ENCODE measurements at regions not wholly inside any gene's neighbourhood (a gene's known extent, or its start where the extent isn't known, plus 50 kb on each side); places are given as distances from the start of the nearest gene placed in this dataset.

DNA sequence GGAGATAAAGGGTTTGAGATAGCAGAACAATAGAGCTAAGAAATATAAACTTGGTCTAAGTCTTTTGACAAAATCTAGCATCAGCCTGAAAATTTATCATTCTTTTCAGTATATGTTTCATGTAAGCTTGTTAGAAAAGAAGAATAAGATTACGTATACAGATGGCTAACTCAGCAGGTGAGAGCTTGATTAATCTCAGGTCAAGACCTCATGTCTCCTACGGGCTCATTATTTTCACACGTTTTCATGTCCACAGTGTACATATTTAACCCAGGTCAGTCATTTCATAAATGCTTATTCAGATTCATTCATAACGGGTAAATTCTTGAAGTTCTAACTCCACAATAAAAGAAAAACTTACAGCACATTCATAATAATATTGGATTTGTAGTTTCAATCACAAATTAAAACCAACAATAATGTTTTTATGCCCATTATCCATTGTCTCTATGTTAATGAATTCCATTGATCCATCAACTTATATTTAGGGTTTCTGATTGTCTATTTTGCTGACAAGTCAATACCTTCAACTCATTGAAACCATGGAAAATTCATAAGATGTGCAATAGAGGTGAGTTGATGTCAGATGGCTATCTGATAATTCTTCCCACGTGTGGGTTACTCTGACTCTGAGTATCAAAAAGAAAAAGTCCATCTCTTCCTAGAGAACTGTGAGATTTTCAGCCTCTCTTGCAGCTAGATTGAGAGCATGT is 102.6 kb downstream of the CASP12 start:
- TF ChIP-seq, protein P1, sequence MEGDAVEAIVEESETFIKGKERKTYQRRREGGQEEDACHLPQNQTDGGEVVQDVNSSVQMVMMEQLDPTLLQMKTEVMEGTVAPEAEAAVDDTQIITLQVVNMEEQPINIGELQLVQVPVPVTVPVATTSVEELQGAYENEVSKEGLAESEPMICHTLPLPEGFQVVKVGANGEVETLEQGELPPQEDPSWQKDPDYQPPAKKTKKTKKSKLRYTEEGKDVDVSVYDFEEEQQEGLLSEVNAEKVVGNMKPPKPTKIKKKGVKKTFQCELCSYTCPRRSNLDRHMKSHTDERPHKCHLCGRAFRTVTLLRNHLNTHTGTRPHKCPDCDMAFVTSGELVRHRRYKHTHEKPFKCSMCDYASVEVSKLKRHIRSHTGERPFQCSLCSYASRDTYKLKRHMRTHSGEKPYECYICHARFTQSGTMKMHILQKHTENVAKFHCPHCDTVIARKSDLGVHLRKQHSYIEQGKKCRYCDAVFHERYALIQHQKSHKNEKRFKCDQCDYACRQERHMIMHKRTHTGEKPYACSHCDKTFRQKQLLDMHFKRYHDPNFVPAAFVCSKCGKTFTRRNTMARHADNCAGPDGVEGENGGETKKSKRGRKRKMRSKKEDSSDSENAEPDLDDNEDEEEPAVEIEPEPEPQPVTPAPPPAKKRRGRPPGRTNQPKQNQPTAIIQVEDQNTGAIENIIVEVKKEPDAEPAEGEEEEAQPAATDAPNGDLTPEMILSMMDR (IDR thresholded peaks at IDR 0.05) = no peak
- TF ChIP-seq POLR2A (IDR thresholded peaks at IDR 0.05) = no peak
